M059J (cell line): ENCODE measurements at regions not wholly inside any gene's neighbourhood (a gene's known extent, or its start where the extent isn't known, plus 50 kb on each side); places are given as distances from the start of the nearest gene placed in this dataset.

Source experiments
- DNase-seq: peaks from one replicate; pipeline ENCODE4 v3.0.0-alpha.2; 2012; ENCODE audit warnings: low read depth

- no peak for DNase-seq
Measured at GRCh38 chr5:129400395-129400983, 59.6 kb upstream of the ADAMTS19 start.

GRCh38 chr5:129405222-129405621, 54.9 kb upstream of the ADAMTS19 start:
- no peak for DNase-seq

- DNase-seq = no peak
Measured at GRCh38 chr5:129406440-129406839, 53.7 kb upstream of the ADAMTS19 start.
